ENCODE measurements at regions not wholly inside any gene's neighbourhood (a gene's known extent, or its start where the extent isn't known, plus 50 kb on each side); places are given as distances from the start of the nearest gene placed in this dataset.

- TF ChIP-seq, protein P1, sequence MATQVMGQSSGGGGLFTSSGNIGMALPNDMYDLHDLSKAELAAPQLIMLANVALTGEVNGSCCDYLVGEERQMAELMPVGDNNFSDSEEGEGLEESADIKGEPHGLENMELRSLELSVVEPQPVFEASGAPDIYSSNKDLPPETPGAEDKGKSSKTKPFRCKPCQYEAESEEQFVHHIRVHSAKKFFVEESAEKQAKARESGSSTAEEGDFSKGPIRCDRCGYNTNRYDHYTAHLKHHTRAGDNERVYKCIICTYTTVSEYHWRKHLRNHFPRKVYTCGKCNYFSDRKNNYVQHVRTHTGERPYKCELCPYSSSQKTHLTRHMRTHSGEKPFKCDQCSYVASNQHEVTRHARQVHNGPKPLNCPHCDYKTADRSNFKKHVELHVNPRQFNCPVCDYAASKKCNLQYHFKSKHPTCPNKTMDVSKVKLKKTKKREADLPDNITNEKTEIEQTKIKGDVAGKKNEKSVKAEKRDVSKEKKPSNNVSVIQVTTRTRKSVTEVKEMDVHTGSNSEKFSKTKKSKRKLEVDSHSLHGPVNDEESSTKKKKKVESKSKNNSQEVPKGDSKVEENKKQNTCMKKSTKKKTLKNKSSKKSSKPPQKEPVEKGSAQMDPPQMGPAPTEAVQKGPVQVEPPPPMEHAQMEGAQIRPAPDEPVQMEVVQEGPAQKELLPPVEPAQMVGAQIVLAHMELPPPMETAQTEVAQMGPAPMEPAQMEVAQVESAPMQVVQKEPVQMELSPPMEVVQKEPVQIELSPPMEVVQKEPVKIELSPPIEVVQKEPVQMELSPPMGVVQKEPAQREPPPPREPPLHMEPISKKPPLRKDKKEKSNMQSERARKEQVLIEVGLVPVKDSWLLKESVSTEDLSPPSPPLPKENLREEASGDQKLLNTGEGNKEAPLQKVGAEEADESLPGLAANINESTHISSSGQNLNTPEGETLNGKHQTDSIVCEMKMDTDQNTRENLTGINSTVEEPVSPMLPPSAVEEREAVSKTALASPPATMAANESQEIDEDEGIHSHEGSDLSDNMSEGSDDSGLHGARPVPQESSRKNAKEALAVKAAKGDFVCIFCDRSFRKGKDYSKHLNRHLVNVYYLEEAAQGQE (IDR thresholded peaks at IDR 0.05; ENCODE audit: low read depth): no peak
- TF ChIP-seq CTCF (IDR thresholded peaks at IDR 0.05 in 2 of 3, conservative IDR thresholded peaks at IDR 0.05 in 1 of 3; ENCODE audit: borderline replicate concordance in 1 of 3, insufficient read depth in 1 of 3, low read depth in 2 of 3, low read length in 2 of 3): no peak
These were observed 321.5 kb upstream of the IGF1R start for GRCh38 chr15:98326804-98327203.
